Suprapubic skin (tissue), 4 donors: ENCODE measurements at regions not wholly inside any gene's neighbourhood (a gene's known extent, or its start where the extent isn't known, plus 50 kb on each side); places are given as distances from the start of the nearest gene placed in this dataset.

ENCODE experiments used
- EP300 ChIP-seq: sonication (generic); formaldehyde crosslinking; IDR thresholded peaks from one replicate; pipeline ENCODE4 v1.6.1; 2017; ENCODE audit warnings: antibody characterized with exemption
- POLR2AphosphoS5 ChIP-seq, 3 donors: sonication (generic); formaldehyde crosslinking; IDR thresholded peaks; one replicate each; pipeline ENCODE4 v1.6.1; 2017; ENCODE audit warnings: antibody characterized with exemption in 3 of 3
- TF ChIP-seq, protein P1 (sequence below), 2 donors: fragments of 200-600 bp in 1 of 2; fragments of 450-650 bp in 1 of 2; sonication (generic) in 1 of 2; IDR thresholded peaks; one replicate each; pipeline ENCODE4 v1.5.1; 2016 to 2019; ENCODE audit warnings: antibody characterized with exemption in 2 of 2, mild to moderate bottlenecking in 1 of 2, moderate library complexity in 1 of 2

DNA sequence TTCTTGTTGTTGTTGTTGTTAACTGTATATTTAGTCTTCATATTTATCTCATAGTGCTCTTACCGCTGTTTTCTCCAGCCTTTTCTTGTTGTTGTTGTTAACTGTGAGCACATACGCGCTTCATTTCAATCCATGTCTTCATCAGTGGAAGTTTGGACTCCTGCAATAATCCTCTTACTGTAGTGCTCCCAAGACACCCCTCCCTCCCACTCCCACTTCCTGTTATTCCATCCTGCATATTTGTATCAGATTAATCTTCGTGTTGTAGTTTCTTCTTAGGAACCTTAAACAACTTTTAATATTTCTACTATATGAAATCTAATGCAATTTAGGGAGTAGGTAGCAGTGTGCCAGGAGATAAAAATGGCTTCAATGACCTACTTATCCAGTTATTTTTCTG, 674.8 kb downstream of the RAPGEF2 start:
- TF ChIP-seq POLR2AphosphoS5 (IDR thresholded peaks at IDR 0.05) (no peak), EP300 (no peak)
- TF ChIP-seq, protein P1, sequence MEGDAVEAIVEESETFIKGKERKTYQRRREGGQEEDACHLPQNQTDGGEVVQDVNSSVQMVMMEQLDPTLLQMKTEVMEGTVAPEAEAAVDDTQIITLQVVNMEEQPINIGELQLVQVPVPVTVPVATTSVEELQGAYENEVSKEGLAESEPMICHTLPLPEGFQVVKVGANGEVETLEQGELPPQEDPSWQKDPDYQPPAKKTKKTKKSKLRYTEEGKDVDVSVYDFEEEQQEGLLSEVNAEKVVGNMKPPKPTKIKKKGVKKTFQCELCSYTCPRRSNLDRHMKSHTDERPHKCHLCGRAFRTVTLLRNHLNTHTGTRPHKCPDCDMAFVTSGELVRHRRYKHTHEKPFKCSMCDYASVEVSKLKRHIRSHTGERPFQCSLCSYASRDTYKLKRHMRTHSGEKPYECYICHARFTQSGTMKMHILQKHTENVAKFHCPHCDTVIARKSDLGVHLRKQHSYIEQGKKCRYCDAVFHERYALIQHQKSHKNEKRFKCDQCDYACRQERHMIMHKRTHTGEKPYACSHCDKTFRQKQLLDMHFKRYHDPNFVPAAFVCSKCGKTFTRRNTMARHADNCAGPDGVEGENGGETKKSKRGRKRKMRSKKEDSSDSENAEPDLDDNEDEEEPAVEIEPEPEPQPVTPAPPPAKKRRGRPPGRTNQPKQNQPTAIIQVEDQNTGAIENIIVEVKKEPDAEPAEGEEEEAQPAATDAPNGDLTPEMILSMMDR (IDR thresholded peaks at IDR 0.05), result no peak
